M059J (cell line): ENCODE measurements at regions not wholly inside any gene's neighbourhood (a gene's known extent, or its start where the extent isn't known, plus 50 kb on each side); places are given as distances from the start of the nearest gene placed in this dataset.
"Not testable (repeated sequence)": the region's sequence is repeated elsewhere in the genome, so short reads cannot be mapped to it uniquely, and the experiment has no call there.

ENCODE experiments used
- DNase-seq: peaks from one replicate; pipeline ENCODE4 v3.0.0-alpha.2; 2012; ENCODE audit warnings: low read depth

GRCh38 chr11:13614918-13615317 is 53.5 kb upstream of the FAR1 start:
- not testable (repeated sequence) for DNase-seq

- no peak for DNase-seq
Observed at GRCh38 chr11:13608656-13609055, 59.8 kb upstream of the FAR1 start.

GRCh38 chr11:13606701-13607100 is 61.8 kb upstream of the FAR1 start:
- DNase-seq = no peak

- no peak for DNase-seq
Observed at GRCh38 chr11:13603661-13604060, 64.8 kb upstream of the FAR1 start.

GRCh38 chr11:13602844-13603243 is 65.6 kb upstream of the FAR1 start:
- no peak for DNase-seq

- DNase-seq = no peak
Observed at GRCh38 chr11:13596611-13597326, 71.7 kb upstream of the FAR1 start.

GRCh38 chr11:13595166-13595565 is 73.3 kb upstream of the FAR1 start:
- DNase-seq = peak; percentile 51

GRCh38 chr11:13594044-13594443 is 74.4 kb upstream of the FAR1 start:
- no peak for DNase-seq

- DNase-seq = no peak
Observed at GRCh38 chr11:13578514-13579140, 82.8 kb upstream of the PTH start.

- no peak for DNase-seq
Observed at GRCh38 chr11:13577881-13578280, 82.1 kb upstream of the PTH start.

- DNase-seq = no peak
Observed at GRCh38 chr11:13576995-13577394, 81.2 kb upstream of the PTH start.

- DNase-seq = not testable (repeated sequence)
Observed at GRCh38 chr11:13575385-13575784, 79.6 kb upstream of the PTH start.

GRCh38 chr11:13567551-13567950 is 71.8 kb upstream of the PTH start:
- DNase-seq = no peak

GRCh38 chr11:13561860-13562259 is 66.1 kb upstream of the PTH start:
- DNase-seq = no peak

GRCh38 chr11:13560341-13560740 is 64.5 kb upstream of the PTH start:
- not testable (repeated sequence) for DNase-seq

GRCh38 chr11:13552784-13553183 is 57.0 kb upstream of the PTH start:
- DNase-seq = no peak

- DNase-seq = no peak
Observed at GRCh38 chr11:13551834-13552233, 56.0 kb upstream of the PTH start.

GRCh38 chr11:13550761-13551160 is 55.0 kb upstream of the PTH start:
- no peak for DNase-seq

GRCh38 chr11:13546092-13546491 is 50.3 kb upstream of the PTH start:
- not testable (repeated sequence) for DNase-seq
